RWPE2 (cell line): ENCODE measurements at regions not wholly inside any gene's neighbourhood (a gene's known extent, or its start where the extent isn't known, plus 50 kb on each side); places are given as distances from the start of the nearest gene placed in this dataset.

Experiments used
- ATAC-seq: fragments of 200-7000 bp; cut with Tn5 transposase; 3 replicates; pipeline ENCODE4 v1.9.1; 2021; ENCODE audit warnings: low read depth
- DNase-seq: peaks from one replicate; pipeline ENCODE4 v3.0.0-alpha.2; 2020; ENCODE audit warnings: low spot score
- H3K27ac ChIP-seq: fragments of 450-650 bp; 2 replicates; pipeline ENCODE4 v1.5.1; 2017; ENCODE audit warnings: mild to moderate bottlenecking; ENCODE audit not compliant: poor library complexity, severe bottlenecking
- H3K27me3 ChIP-seq: fragments of 250-450 bp; sonication (Bioruptor Pico); 2 replicates; pipeline ENCODE4 v1.5.1; 2021; ENCODE audit warnings: mild to moderate bottlenecking, moderate library complexity; ENCODE audit not compliant: insufficient read depth, poor library complexity, severe bottlenecking
- H3K36me3 ChIP-seq: fragments of 250-450 bp; sonication (Bioruptor Pico); 2 replicates; pipeline ENCODE4 v1.5.1; 2020; ENCODE audit warnings: low read depth, mild to moderate bottlenecking, moderate library complexity
- H3K4me1 ChIP-seq: fragments of 250-450 bp; sonication (Bioruptor Pico); 2 replicates; pipeline ENCODE4 v1.5.1; 2021; ENCODE audit warnings: mild to moderate bottlenecking, moderate library complexity; ENCODE audit not compliant: insufficient read depth, poor library complexity, severe bottlenecking
- H3K4me3 ChIP-seq: fragments of 250-450 bp; sonication (Bioruptor Pico); 2 replicates; pipeline ENCODE4 v1.5.1; 2021; ENCODE audit warnings: mild to moderate bottlenecking, moderate library complexity; ENCODE audit not compliant: severe bottlenecking
- H3K9me3 ChIP-seq: fragments of 250-450 bp; sonication (Bioruptor Pico); 2 replicates; pipeline ENCODE4 v1.5.1; 2021; ENCODE audit warnings: mild to moderate bottlenecking, moderate library complexity; ENCODE audit not compliant: severe bottlenecking
- TF ChIP-seq, protein P1 (sequence below): fragments of 450-650 bp; IDR thresholded peaks from one replicate; pipeline ENCODE4 v1.5.1; 2017; ENCODE audit warnings: mild to moderate bottlenecking, moderate library complexity; ENCODE audit not compliant: poor library complexity, severe bottlenecking

DNA sequence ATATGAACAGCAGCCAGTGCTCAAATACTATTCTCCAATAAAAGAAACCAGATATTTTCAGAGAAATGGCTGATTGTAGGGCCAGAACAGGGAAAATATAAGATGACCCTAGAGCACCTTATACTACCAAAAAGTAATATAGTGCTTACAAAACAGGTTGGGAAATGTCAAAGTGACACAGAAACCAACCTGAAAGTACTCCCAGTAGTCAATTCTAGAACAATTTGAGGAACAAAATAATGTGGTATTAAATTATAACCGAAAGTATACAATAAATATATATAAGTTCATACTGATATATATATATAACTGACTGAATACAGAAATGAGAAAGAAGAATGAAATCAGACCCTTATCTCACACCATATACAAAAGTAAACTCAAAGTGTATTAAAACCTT, 657.2 kb upstream of the PHF14 start:
- ATAC-seq (no peak), DNase-seq (no peak)
- Histone ChIP-seq H3K36me3 (no peaks in the 10 kb centered on the region), H3K27ac (no peak overlapping the region), H3K4me3 (no peak overlapping the region), H3K9me3 (no peaks in the 10 kb centered on the region), H3K27me3 (no peaks in the 10 kb centered on the region), H3K4me1 (no peaks in the 10 kb centered on the region)
- TF ChIP-seq, protein P1, sequence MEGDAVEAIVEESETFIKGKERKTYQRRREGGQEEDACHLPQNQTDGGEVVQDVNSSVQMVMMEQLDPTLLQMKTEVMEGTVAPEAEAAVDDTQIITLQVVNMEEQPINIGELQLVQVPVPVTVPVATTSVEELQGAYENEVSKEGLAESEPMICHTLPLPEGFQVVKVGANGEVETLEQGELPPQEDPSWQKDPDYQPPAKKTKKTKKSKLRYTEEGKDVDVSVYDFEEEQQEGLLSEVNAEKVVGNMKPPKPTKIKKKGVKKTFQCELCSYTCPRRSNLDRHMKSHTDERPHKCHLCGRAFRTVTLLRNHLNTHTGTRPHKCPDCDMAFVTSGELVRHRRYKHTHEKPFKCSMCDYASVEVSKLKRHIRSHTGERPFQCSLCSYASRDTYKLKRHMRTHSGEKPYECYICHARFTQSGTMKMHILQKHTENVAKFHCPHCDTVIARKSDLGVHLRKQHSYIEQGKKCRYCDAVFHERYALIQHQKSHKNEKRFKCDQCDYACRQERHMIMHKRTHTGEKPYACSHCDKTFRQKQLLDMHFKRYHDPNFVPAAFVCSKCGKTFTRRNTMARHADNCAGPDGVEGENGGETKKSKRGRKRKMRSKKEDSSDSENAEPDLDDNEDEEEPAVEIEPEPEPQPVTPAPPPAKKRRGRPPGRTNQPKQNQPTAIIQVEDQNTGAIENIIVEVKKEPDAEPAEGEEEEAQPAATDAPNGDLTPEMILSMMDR: no peak

DNA sequence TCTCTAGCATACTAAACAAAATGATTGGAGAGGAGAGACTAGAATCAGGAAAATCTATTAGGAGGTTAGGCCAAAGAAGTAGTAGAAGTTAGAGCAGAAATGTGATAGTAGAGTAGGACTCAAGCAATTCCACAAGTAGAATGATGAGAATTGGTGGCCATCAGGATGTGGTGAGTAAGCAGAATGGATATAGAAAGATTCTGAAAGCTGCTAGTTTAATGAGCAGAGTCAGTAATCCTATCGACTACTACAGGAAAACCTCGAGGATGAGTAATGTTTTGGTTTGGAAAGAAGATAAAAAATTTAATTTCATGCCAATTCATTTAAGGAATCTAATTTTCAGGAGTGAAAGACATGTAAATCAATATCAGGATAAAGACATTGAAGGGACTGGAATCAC, 648.3 kb upstream of the PHF14 start:
- Histone ChIP-seq H3K4me1 (no peaks in the 10 kb centered on the region), H3K27me3 (no peaks in the 10 kb centered on the region), H3K9me3 (peaks cover 2% of the 10 kb centered on the region), H3K4me3 (no peak overlapping the region), H3K27ac (no peak overlapping the region), H3K36me3 (no peaks in the 10 kb centered on the region)
- ATAC-seq (no peak), DNase-seq (no peak)
- TF ChIP-seq, protein P1: no peak

DNA sequence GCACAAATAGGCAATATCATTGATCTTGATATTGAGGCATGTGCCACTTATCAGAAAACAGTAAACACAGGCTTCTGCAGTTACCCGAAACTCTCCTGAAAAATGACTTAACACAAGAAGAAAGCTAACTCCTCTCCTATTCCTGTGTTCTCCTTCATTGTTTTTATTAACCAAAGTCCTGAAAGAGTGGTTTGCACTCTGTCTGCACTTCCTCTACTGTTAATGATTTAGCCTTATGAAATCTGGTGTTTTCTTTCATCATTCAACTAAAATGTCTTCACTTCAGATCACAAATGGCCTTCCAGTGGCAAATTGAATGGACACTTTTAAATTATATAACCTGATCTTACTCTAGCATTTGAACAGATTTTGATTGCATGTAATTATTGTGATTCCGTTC, 630.6 kb upstream of the PHF14 start:
- TF ChIP-seq, protein P1: no peak
- ATAC-seq: no peak
- Histone ChIP-seq H3K9me3 (no peaks in the 10 kb centered on the region), H3K27me3 (no peaks in the 10 kb centered on the region), H3K36me3 (no peaks in the 10 kb centered on the region), H3K4me1 (no peaks in the 10 kb centered on the region), H3K27ac (no peak overlapping the region), H3K4me3 (no peak overlapping the region)
- DNase-seq: no peak

DNA sequence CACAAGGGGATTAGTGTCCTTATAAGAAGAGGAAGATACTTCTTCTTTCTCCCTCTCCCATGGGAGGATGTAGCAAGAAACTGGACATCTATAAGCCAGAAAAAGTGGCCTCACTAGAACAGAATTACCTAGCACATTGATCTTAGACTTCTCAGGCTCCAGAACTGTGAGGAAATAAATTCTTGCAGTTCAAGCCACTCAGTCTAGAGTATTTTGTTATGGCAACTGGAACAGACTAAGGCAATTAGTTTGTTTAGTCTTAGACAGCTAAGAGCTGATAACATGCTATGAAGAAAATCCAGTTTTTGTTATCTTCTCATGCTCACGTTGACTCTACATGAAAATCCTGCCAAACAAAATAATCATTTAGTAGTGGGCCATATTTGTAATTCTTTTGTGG, 627.6 kb upstream of the PHF14 start:
- H3K27me3 ChIP-seq: no peaks in the 10 kb centered on the region

DNA sequence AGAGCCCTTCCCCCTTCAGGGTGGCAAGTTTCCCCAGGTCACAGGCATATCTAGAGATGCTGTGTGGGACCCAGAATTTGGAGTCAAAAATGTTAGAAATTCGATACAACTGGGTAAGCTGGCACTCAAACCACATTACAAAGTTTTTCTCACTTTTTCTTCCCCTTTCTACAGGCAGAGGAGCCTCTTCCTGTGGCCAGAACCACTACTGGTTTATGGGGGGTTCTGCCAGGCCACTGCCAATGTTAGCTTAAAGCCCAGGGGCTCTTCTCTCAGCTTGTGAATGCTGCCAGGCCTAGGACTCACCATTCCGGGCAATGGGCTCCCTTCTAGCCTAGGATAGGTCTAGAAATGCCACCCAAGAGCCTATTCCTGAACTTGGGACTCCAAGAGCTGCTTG, 617.9 kb upstream of the PHF14 start:
- TF ChIP-seq, protein P1: no peak
- H3K9me3 ChIP-seq: no peaks in the 10 kb centered on the region
- no peak overlapping the region for H3K27ac ChIP-seq
- H3K4me3 ChIP-seq: no peak overlapping the region
- no peaks in the 10 kb centered on the region for H3K27me3 ChIP-seq
- ATAC-seq (no peak), DNase-seq (no peak)
- no peaks in the 10 kb centered on the region for H3K4me1 ChIP-seq
- no peaks in the 10 kb centered on the region for H3K36me3 ChIP-seq

More for the DNA sequence above, 627.6 kb upstream of the PHF14 start:
- H3K4me1 ChIP-seq: no peaks in the 10 kb centered on the region
- H3K36me3 ChIP-seq: no peaks in the 10 kb centered on the region
- H3K4me3 ChIP-seq: no peak overlapping the region
- no peak overlapping the region for H3K27ac ChIP-seq
- DNase-seq (no peak), ATAC-seq (no peak)
- TF ChIP-seq, protein P1: no peak
- no peaks in the 10 kb centered on the region for H3K9me3 ChIP-seq
